HepG2 (cell line): ENCODE measurements at regions not wholly inside any gene's neighbourhood (a gene's known extent, or its start where the extent isn't known, plus 50 kb on each side); places are given as distances from the start of the nearest gene placed in this dataset.

Source experiments
- ATAC-seq: fragments of 200-7000 bp; cut with Tn5 transposase; 3 replicates; pipeline ENCODE4 v1.9.1; 2020; ENCODE audit warnings: mild to moderate bottlenecking, moderate library complexity
- BruUV-seq: library from RNA; stranded (reverse); fragments of 400-500 nt; replicated peaks from 2 replicates; lab custom pipeline; 2021; lab: Mats Ljungman, UMichigan
- CTCF ChIA-PET: fragments of 300-600 bp; formaldehyde crosslinking; extraction: SDS; loops from one replicate; lab custom pipeline; 2021; ENCODE audit warnings: low total read pairs, inconsistent platforms, low intra/inter-chr PET ratio; lab: Yijun Ruan, JAX
- POLR2A ChIA-PET: fragments of 350-600 bp; sonication (Branson Sonifier 250); formaldehyde crosslinking; loops from one replicate; lab custom pipeline; 2020; ENCODE audit warnings: antibody characterized with exemption, inconsistent platforms; lab: Yijun Ruan, JAX
- DNase-seq: peaks from one replicate; pipeline ENCODE4 v3.0.0-alpha.2; 2015; ENCODE audit warnings: low spot score
- FAIRE-seq: peaks from 3 replicates; lab custom pipeline; 2011; peaks lifted over from hg19 to GRCh38; lab: Jason Lieb, UNC
- H2AFZ ChIP-seq: one replicate; pipeline ENCODE4 v1.6.1; 2011; ENCODE audit warnings: low read length, inconsistent platforms
- H3K27ac ChIP-seq: fragments of 300-600 bp; 3 replicates; pipeline ENCODE4 v1.8.0; 2011; ENCODE audit warnings: mixed run types, mild to moderate bottlenecking, mixed read lengths, low read length, inconsistent platforms; ENCODE audit not compliant: insufficient read depth; ENCODE audit errors: extremely low read length
- H3K27me3 ChIP-seq, 2 experiments: fragments of 200-600 bp in 1 of 2; 2 replicates in 1 of 2; 3 replicates in 1 of 2; pipeline versions ENCODE4 v1.6.0 to v1.8.0; 2011; ENCODE audit warnings: low read length in 2 of 2, mild to moderate bottlenecking in 2 of 2, moderate library complexity in 2 of 2, inconsistent platforms in 1 of 2; ENCODE audit not compliant: insufficient read depth in 2 of 2, control insufficient read depth in 1 of 2
- H3K36me3 ChIP-seq, 2 experiments: fragments of 200-600 bp in 1 of 2; replicated peaks in 1 of 2; 2 replicates in 1 of 2; 3 replicates in 1 of 2; pipeline versions ENCODE4 v1.5.1 to v1.8.0; 2011; ENCODE audit warnings: low read length in 2 of 2, inconsistent platforms in 1 of 2; ENCODE audit not compliant: insufficient read depth in 2 of 2, control insufficient read depth in 1 of 2
- H3K4me1 ChIP-seq: 2 replicates; pipeline ENCODE4 v1.5.1; 2012; ENCODE audit warnings: low read length, inconsistent platforms; ENCODE audit not compliant: insufficient read depth
- H3K4me2 ChIP-seq: 2 replicates; pipeline ENCODE4 v1.6.0; 2011; ENCODE audit warnings: low read depth, low read length, inconsistent platforms
- H3K4me3 ChIP-seq, 3 experiments: fragments of 200-600 bp in 1 of 3; sonication (generic), shearing (Covaris generic) in 1 of 3; replicated peaks in 1 of 3; 2 replicates each; pipeline ENCODE4 v1.5.1; 2011 to 2016; ENCODE audit warnings: low read length in 3 of 3, inconsistent platforms in 2 of 3, low read depth in 2 of 3, mild to moderate bottlenecking in 2 of 3, control low read depth in 1 of 3, mixed read lengths in 1 of 3; ENCODE audit not compliant: insufficient read depth in 1 of 3
- H3K79me2 ChIP-seq: one replicate; pipeline ENCODE4 v1.6.1; 2011; ENCODE audit warnings: low read length, inconsistent platforms; ENCODE audit not compliant: insufficient read depth
- H3K9ac ChIP-seq: 2 replicates; pipeline ENCODE4 v1.6.0; 2011; ENCODE audit warnings: mild to moderate bottlenecking, low read depth, low read length, inconsistent platforms; ENCODE audit not compliant: insufficient read depth
- H3K9me3 ChIP-seq: 2 replicates; pipeline ENCODE4 v1.5.1; 2012; ENCODE audit warnings: mild to moderate bottlenecking, low read length
- H4K20me1 ChIP-seq: 2 replicates; pipeline ENCODE4 v1.6.0; 2011; ENCODE audit warnings: inconsistent platforms, mild to moderate bottlenecking, low read length, moderate library complexity; ENCODE audit not compliant: insufficient read depth
- ATF7 ChIP-seq, 2 experiments: fragments of 450-650 bp in 1 of 2; sonication (generic) in 1 of 2; formaldehyde crosslinking in 1 of 2; IDR thresholded peaks; 2 replicates each; pipeline versions ENCODE4 v1.4.0 to v1.6.1; 2016 to 2020; ENCODE audit warnings: antibody characterized with exemption in 1 of 2, mild to moderate bottlenecking in 1 of 2, missing genetic modification reagents in 1 of 2
- CREB1 ChIP-seq, 2 experiments: fragments of 450-650 bp in 1 of 2; IDR thresholded peaks; 2 replicates each; pipeline ENCODE4 v1.6.1; 2016 to 2017; ENCODE audit warnings: control low read depth in 1 of 2, mild to moderate bottlenecking in 1 of 2, missing compliant biosample characterization in 1 of 2, missing genetic modification characterization in 1 of 2
- FOSL1 ChIP-seq: sonication (generic); formaldehyde crosslinking; IDR thresholded peaks from 2 replicates; pipeline ENCODE4 v1.9.0; 2021; ENCODE audit warnings: missing genetic modification reagents, borderline replicate concordance
- SAFB2 ChIP-seq: sonication (generic); formaldehyde crosslinking; IDR thresholded peaks from 2 replicates; pipeline ENCODE4 v1.5.1; 2020; ENCODE audit warnings: missing genetic modification reagents, low read depth, mild to moderate bottlenecking, borderline replicate concordance
- ZBTB42 ChIP-seq: sonication (generic); formaldehyde crosslinking; IDR thresholded peaks from 2 replicates; pipeline ENCODE4 v1.5.0; 2020; ENCODE audit warnings: mild to moderate bottlenecking, missing genetic modification reagents
- ZNF710 ChIP-seq: sonication (generic); formaldehyde crosslinking; IDR thresholded peaks from 2 replicates; pipeline ENCODE4 v1.5.0; 2020; ENCODE audit warnings: mild to moderate bottlenecking, missing genetic modification reagents, borderline replicate concordance
- WGBS: methylation state at CpG from one replicate; pipeline ENCODE4 v1.1.6; 2017; ENCODE audit warnings: low lambda C conversion rate; 5-methylcytosine and 5-hydroxymethylcytosine counted together
- in situ Hi-C: cut with HindIII; loops from 2 replicates; pipeline ENCODE4 v1.10.0; 2017; ENCODE audit warnings: low pct_unique_long_range_greater_than_20kb; ENCODE audit not compliant: extremely low pct_ligation_motif_present
- intact Hi-C: fragments of 100-400 bp; cut with micrococcal nuclease; formaldehyde crosslinking; loops from one replicate; pipeline ENCODE4 v1.10.0; 2022; ENCODE audit not compliant: unreplicated experiment

GRCh38 chr2:235148201-235149170, 196.7 kb downstream of the SH3BP4 start (continued):
- no peak for TF ChIP-seq SAFB2
- no peak for TF ChIP-seq ZBTB42
- no peak for TF ChIP-seq FOSL1
- TF ChIP-seq, all 625 proteins: peak for 0

- intact Hi-C loops: no loop called here
- no peak overlapping the region for H3K27ac ChIP-seq
- peaks cover 0 to 42% of the 10 kb centered on the region in 2 experiments; a peak in 4 of 5 replicates for H3K27me3 ChIP-seq
- CTCF ChIA-PET: no interaction called here
- no TSS peak for BruUV-seq
- in situ Hi-C loops: no loop called here
- TF ChIP-seq ATF7 (IDR thresholded peaks at IDR 0.05) (peak; percentile 87), ATF7 (CRISPR knock-in tag; IDR thresholded peaks at IDR 0.05) (no peak), ZNF710 (CRISPR knock-in tag) (no peak), CREB1 (IDR thresholded peaks at IDR 0.05) (0 out of 2 replicates have a peak, but pooled peaks have one; percentile 16), CREB1 (CRISPR knock-in tag; IDR thresholded peaks at IDR 0.05) (no peak)
- no peak overlapping the region for H3K4me3 ChIP-seq
- H3K9me3 ChIP-seq: no peaks in the 10 kb centered on the region
- no peaks in the 10 kb centered on the region for H3K79me2 ChIP-seq
- H4K20me1 ChIP-seq: no peaks in the 10 kb centered on the region
- no peak overlapping the region for H3K9ac ChIP-seq
- H2AFZ ChIP-seq: no peak overlapping the region
- POLR2A ChIA-PET: no interaction called here
- H3K4me2 ChIP-seq: no peak overlapping the region
- FAIRE-seq: no peak
- H3K4me1 ChIP-seq: no peaks in the 10 kb centered on the region
- no peaks in the 10 kb centered on the region for H3K36me3 ChIP-seq
- no peak for DNase-seq
- no peak for ATAC-seq
- 15% methylated on average over 4 of the region's 4 CpGs for WGBS
These were observed 197.4 kb downstream of the SH3BP4 start for GRCh38 chr2:235149240-235149659.
